Stimulated activated CD8-positive, alpha-beta memory T cell treated with anti-CD3 and anti-CD28 coated beads, Interleukin-4, amount 100 ng/mL, for 24 hours (primary cell): ENCODE measurements at regions not wholly inside any gene's neighbourhood (a gene's known extent, or its start where the extent isn't known, plus 50 kb on each side); places are given as distances from the start of the nearest gene placed in this dataset.

Experiments used
- DNase-seq: peaks from one replicate; pipeline ENCODE4 v3.0.0-alpha.2; 2020; ENCODE audit warnings: low read depth

GRCh38 chr19:29397748-29398147 lies 128.0 kb upstream of the VSTM2B start:
- no peak for DNase-seq

GRCh38 chr19:29399804-29400203 lies 126.0 kb upstream of the VSTM2B start:
- no peak for DNase-seq

- no peak for DNase-seq
These were observed 124.7 kb upstream of the VSTM2B start for GRCh38 chr19:29400917-29401711.

GRCh38 chr19:29401712-29402421 lies 123.9 kb upstream of the VSTM2B start:
- no peak for DNase-seq

GRCh38 chr19:29402563-29402962 lies 123.2 kb upstream of the VSTM2B start:
- DNase-seq = no peak

- DNase-seq = no peak
These were observed 121.8 kb upstream of the VSTM2B start for GRCh38 chr19:29404015-29404414.

GRCh38 chr19:29404951-29405727 lies 120.7 kb upstream of the VSTM2B start:
- no peak for DNase-seq

GRCh38 chr19:29405728-29405995 lies 120.1 kb upstream of the VSTM2B start:
- no peak for DNase-seq

GRCh38 chr19:29409076-29409862 lies 116.5 kb upstream of the VSTM2B start:
- DNase-seq = no peak

- no peak for DNase-seq
These were observed 115.2 kb upstream of the VSTM2B start for GRCh38 chr19:29410601-29411000.

GRCh38 chr19:29411113-29411581 lies 114.6 kb upstream of the VSTM2B start:
- no peak for DNase-seq

- DNase-seq = no peak
These were observed 112.4 kb upstream of the VSTM2B start for GRCh38 chr19:29413435-29413834.

GRCh38 chr19:29415507-29415906 lies 110.3 kb upstream of the VSTM2B start:
- no peak for DNase-seq

GRCh38 chr19:29417048-29417447 lies 108.7 kb upstream of the VSTM2B start:
- no peak for DNase-seq

- no peak for DNase-seq
These were observed 107.6 kb upstream of the VSTM2B start for GRCh38 chr19:29418201-29418600.

GRCh38 chr19:29420065-29420464 lies 105.7 kb upstream of the VSTM2B start:
- DNase-seq = no peak

- DNase-seq = no peak
These were observed 105.2 kb upstream of the VSTM2B start for GRCh38 chr19:29420482-29421195.

GRCh38 chr19:29421196-29421545 lies 104.6 kb upstream of the VSTM2B start:
- no peak for DNase-seq

GRCh38 chr19:29422047-29422446 lies 103.7 kb upstream of the VSTM2B start:
- no peak for DNase-seq

GRCh38 chr19:29422486-29423085 lies 103.2 kb upstream of the VSTM2B start:
- DNase-seq = no peak

- DNase-seq = no peak
These were observed 97.7 kb upstream of the VSTM2B start for GRCh38 chr19:29428071-29428470.
